Neural cell (in vitro differentiated cells): ENCODE measurements at regions not wholly inside any gene's neighbourhood (a gene's known extent, or its start where the extent isn't known, plus 50 kb on each side); places are given as distances from the start of the nearest gene placed in this dataset.

Experiments
- H2AFZ ChIP-seq: fragments of 200-600, 300-800 bp; sonication (generic), shearing (Covaris generic); 2 replicates; pipeline ENCODE4 v1.6.0; 2014; ENCODE audit warnings: low read depth, mild to moderate bottlenecking, antibody characterized with exemption, low read length, moderate library complexity
- H3F3A ChIP-seq: fragments of 200-600 bp; shearing (Covaris generic); 2 replicates; pipeline ENCODE4 v1.6.1; 2016; ENCODE audit warnings: mild to moderate bottlenecking, moderate library complexity, mixed read lengths, antibody characterized with exemption, low read length; ENCODE audit not compliant: insufficient read depth, poor library complexity, severe bottlenecking
- H3K27ac ChIP-seq: fragments of 200-600, 300-800 bp; sonication (generic), shearing (Covaris generic); 2 replicates; pipeline ENCODE4 v1.5.1; 2014; ENCODE audit warnings: mild to moderate bottlenecking, low read length, moderate library complexity
- H3K27me3 ChIP-seq: fragments of 300-800, 200-600 bp; sonication (generic), shearing (Covaris generic); 2 replicates; pipeline ENCODE4 v1.6.0; 2014; ENCODE audit warnings: mild to moderate bottlenecking, low read depth, low read length, moderate library complexity; ENCODE audit not compliant: insufficient read depth
- H3K36me3 ChIP-seq: fragments of 300-800, 200-600 bp; sonication (generic), shearing (Covaris generic); 2 replicates; pipeline ENCODE4 v1.5.1; 2014; ENCODE audit warnings: mild to moderate bottlenecking, antibody characterized with exemption, low read length, moderate library complexity; ENCODE audit not compliant: insufficient read depth
- H3K4me2 ChIP-seq: fragments of 300-800, 200-600 bp; sonication (generic), shearing (Covaris generic); 2 replicates; pipeline ENCODE4 v1.6.0; 2014; ENCODE audit warnings: mild to moderate bottlenecking, low read length
- H3K4me3 ChIP-seq: fragments of 300-800, 200-600 bp; sonication (generic), shearing (Covaris generic); 2 replicates; pipeline ENCODE4 v1.5.1; 2014; ENCODE audit warnings: mild to moderate bottlenecking, low read length, moderate library complexity
- H3K79me2 ChIP-seq: fragments of 200-600 bp; shearing (Covaris generic); replicated peaks from 2 replicates; pipeline ENCODE4 v1.6.0; 2014; ENCODE audit warnings: mild to moderate bottlenecking, low read length, moderate library complexity; ENCODE audit not compliant: insufficient read depth
- H3K9ac ChIP-seq: fragments of 300-800, 200-600 bp; sonication (generic), shearing (Covaris generic); 2 replicates; pipeline ENCODE4 v1.6.1; 2016; ENCODE audit warnings: mild to moderate bottlenecking, low read length, mixed read lengths
- H3K9me2 ChIP-seq: fragments of 200-600 bp; shearing (Covaris generic); 2 replicates; pipeline ENCODE4 v1.6.1; 2016; ENCODE audit warnings: mild to moderate bottlenecking, low read length, mixed read lengths; ENCODE audit not compliant: insufficient read depth
- H3K9me3 ChIP-seq: fragments of 200-600, 300-800 bp; sonication (generic), shearing (Covaris generic); 2 replicates; pipeline ENCODE4 v1.6.1; 2016; ENCODE audit warnings: mild to moderate bottlenecking, mixed run types, low read length, moderate library complexity, mixed read lengths
- H4K20me1 ChIP-seq: fragments of 200-600 bp; shearing (Covaris generic); 2 replicates; pipeline ENCODE4 v1.6.1; 2016; ENCODE audit warnings: mild to moderate bottlenecking, mixed run types; ENCODE audit not compliant: insufficient read depth
- EP300 ChIP-seq: fragments of 450-650 bp; conservative IDR thresholded peaks from 2 replicates; pipeline ENCODE4 v1.6.1; 2014; ENCODE audit warnings: antibody characterized with exemption, mild to moderate bottlenecking, moderate library complexity; ENCODE audit not compliant: poor library complexity, severe bottlenecking
- EZH2 ChIP-seq: fragments of 200-600, 300-800 bp; shearing (Covaris generic), sonication (generic); IDR thresholded peaks from 2 replicates; pipeline ENCODE4 v1.6.1; 2014; ENCODE audit warnings: antibody characterized with exemption, low read length, borderline replicate concordance, mild to moderate bottlenecking; ENCODE audit not compliant: insufficient read depth, poor library complexity, severe bottlenecking
- MXI1 ChIP-seq: fragments of 450-650 bp; conservative IDR thresholded peaks from 2 replicates; pipeline ENCODE4 v1.6.1; 2014; ENCODE audit warnings: antibody characterized with exemption, mild to moderate bottlenecking; ENCODE audit not compliant: poor library complexity, severe bottlenecking
- POLR2AphosphoS5 ChIP-seq: IDR thresholded peaks from 2 replicates; pipeline ENCODE4 v1.6.1; 2012
- RAD21 ChIP-seq: fragments of 450-650 bp; conservative IDR thresholded peaks from 2 replicates; pipeline ENCODE4 v1.6.1; 2014; ENCODE audit warnings: antibody characterized with exemption, mild to moderate bottlenecking, moderate library complexity
- SMC3 ChIP-seq: fragments of 450-650 bp; conservative IDR thresholded peaks from 2 replicates; pipeline ENCODE4 v1.6.1; 2014; ENCODE audit warnings: antibody characterized with exemption, mild to moderate bottlenecking, moderate library complexity; ENCODE audit not compliant: poor library complexity
- TAF1 ChIP-seq: IDR thresholded peaks from 2 replicates; pipeline ENCODE4 v1.6.1; 2012; ENCODE audit warnings: low read depth
- TF ChIP-seq, protein P1 (sequence below): fragments of 450-650 bp; IDR thresholded peaks from 2 replicates; pipeline ENCODE4 v1.5.1; 2014; ENCODE audit warnings: antibody characterized with exemption, mild to moderate bottlenecking, moderate library complexity; ENCODE audit not compliant: poor library complexity, severe bottlenecking
- TF ChIP-seq, protein P2 (sequence below): IDR thresholded peaks from 2 replicates; pipeline ENCODE4 v1.6.1; 2012; ENCODE audit warnings: borderline replicate concordance

DNA sequence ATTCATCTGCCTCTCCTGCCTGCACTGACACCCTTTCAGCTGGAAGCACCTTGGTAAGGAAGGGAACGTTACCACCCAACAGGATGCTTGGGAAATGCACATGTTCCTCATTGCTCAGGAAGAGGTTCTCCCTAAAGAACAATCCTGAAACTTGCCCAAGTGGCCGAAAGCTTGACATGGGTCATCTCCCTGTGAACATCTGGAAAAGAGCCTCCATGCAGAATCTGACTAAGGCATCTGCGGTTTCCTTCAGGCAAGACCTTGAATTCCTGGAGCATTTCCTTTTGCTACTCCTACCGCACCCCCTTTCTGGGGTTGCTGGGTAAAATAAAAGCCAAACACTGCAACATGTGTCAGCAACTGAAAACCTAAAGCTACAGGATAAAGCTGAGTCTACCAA is 68.7 kb upstream of the SNRK start:
- H3K4me2 ChIP-seq = no peak overlapping the region
- no peak overlapping the region for H3K4me3 ChIP-seq
- H3K27me3 ChIP-seq = no peaks in the 10 kb centered on the region
- H3F3A ChIP-seq = no peaks in the 10 kb centered on the region
- H3K9me2 ChIP-seq = no peaks in the 10 kb centered on the region
- TF ChIP-seq, protein P1, sequence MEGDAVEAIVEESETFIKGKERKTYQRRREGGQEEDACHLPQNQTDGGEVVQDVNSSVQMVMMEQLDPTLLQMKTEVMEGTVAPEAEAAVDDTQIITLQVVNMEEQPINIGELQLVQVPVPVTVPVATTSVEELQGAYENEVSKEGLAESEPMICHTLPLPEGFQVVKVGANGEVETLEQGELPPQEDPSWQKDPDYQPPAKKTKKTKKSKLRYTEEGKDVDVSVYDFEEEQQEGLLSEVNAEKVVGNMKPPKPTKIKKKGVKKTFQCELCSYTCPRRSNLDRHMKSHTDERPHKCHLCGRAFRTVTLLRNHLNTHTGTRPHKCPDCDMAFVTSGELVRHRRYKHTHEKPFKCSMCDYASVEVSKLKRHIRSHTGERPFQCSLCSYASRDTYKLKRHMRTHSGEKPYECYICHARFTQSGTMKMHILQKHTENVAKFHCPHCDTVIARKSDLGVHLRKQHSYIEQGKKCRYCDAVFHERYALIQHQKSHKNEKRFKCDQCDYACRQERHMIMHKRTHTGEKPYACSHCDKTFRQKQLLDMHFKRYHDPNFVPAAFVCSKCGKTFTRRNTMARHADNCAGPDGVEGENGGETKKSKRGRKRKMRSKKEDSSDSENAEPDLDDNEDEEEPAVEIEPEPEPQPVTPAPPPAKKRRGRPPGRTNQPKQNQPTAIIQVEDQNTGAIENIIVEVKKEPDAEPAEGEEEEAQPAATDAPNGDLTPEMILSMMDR = no peak
- TF ChIP-seq TAF1 = no peak
- TF ChIP-seq, protein P2, sequence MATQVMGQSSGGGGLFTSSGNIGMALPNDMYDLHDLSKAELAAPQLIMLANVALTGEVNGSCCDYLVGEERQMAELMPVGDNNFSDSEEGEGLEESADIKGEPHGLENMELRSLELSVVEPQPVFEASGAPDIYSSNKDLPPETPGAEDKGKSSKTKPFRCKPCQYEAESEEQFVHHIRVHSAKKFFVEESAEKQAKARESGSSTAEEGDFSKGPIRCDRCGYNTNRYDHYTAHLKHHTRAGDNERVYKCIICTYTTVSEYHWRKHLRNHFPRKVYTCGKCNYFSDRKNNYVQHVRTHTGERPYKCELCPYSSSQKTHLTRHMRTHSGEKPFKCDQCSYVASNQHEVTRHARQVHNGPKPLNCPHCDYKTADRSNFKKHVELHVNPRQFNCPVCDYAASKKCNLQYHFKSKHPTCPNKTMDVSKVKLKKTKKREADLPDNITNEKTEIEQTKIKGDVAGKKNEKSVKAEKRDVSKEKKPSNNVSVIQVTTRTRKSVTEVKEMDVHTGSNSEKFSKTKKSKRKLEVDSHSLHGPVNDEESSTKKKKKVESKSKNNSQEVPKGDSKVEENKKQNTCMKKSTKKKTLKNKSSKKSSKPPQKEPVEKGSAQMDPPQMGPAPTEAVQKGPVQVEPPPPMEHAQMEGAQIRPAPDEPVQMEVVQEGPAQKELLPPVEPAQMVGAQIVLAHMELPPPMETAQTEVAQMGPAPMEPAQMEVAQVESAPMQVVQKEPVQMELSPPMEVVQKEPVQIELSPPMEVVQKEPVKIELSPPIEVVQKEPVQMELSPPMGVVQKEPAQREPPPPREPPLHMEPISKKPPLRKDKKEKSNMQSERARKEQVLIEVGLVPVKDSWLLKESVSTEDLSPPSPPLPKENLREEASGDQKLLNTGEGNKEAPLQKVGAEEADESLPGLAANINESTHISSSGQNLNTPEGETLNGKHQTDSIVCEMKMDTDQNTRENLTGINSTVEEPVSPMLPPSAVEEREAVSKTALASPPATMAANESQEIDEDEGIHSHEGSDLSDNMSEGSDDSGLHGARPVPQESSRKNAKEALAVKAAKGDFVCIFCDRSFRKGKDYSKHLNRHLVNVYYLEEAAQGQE = no peak
- no peaks in the 10 kb centered on the region for H4K20me1 ChIP-seq
- H3K79me2 ChIP-seq = no peaks in the 10 kb centered on the region
- no peaks in the 10 kb centered on the region for H3K36me3 ChIP-seq
- H2AFZ ChIP-seq = no peak overlapping the region
- H3K9me3 ChIP-seq = no peaks in the 10 kb centered on the region
- H3K9ac ChIP-seq = no peak overlapping the region
- no peak overlapping the region for H3K27ac ChIP-seq

DNA sequence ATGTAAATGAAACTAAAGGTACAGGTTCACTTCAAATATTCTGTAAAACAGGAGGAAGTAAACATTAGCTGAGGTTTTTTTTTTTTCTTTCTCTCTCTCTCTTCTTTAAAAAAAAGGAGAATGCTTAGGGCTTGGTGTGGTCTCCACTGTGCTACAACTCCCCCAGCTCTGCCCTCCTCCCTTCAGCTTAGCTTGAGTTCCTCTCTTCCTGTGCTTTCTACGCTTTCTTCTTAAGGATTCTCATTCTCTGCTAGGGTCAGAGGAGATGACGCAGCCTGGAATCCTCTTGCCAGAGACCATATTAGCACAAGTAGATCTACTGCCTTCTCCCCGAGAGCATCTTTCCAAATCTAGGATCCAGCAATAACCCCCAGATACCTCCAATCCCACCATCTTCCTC is 69.1 kb upstream of the SNRK start:
- H3K4me2 ChIP-seq = no peak overlapping the region
- no peaks in the 10 kb centered on the region for H3K9me3 ChIP-seq
- TF ChIP-seq SMC3 (no peak), POLR2AphosphoS5 (no peak), RAD21 (no peak), MXI1 (no peak), EZH2 (no peak), TAF1 (no peak), EP300 (no peak)
- TF ChIP-seq, protein P2 = no peak
- TF ChIP-seq, protein P1 = no peak
- H3K36me3 ChIP-seq = no peaks in the 10 kb centered on the region
- H3K9me2 ChIP-seq = no peaks in the 10 kb centered on the region
- H3K9ac ChIP-seq = no peak overlapping the region
- H3F3A ChIP-seq = no peaks in the 10 kb centered on the region
- H3K27me3 ChIP-seq = no peaks in the 10 kb centered on the region
- no peaks in the 10 kb centered on the region for H3K79me2 ChIP-seq
- no peaks in the 10 kb centered on the region for H4K20me1 ChIP-seq
- no peak overlapping the region for H3K4me3 ChIP-seq
- no peak overlapping the region for H2AFZ ChIP-seq
- H3K27ac ChIP-seq = no peak overlapping the region
